ENCODE measurements at regions not wholly inside any gene's neighbourhood (a gene's known extent, or its start where the extent isn't known, plus 50 kb on each side); places are given as distances from the start of the nearest gene placed in this dataset.

- Histone ChIP-seq H3K4me2 (ENCODE audit: insufficient read depth, low read length) (no peak overlapping the region), H3K9me3 (ENCODE audit: insufficient read depth, low read length, severe bottlenecking) (no peaks in the 10 kb centered on the region), H2AFZ (ENCODE audit: low read depth, low read length) (no peak overlapping the region), H3K27ac (ENCODE audit: low read length) (no peak overlapping the region), H3K9ac (ENCODE audit: low read depth, low read length) (no peak overlapping the region), H3K4me1 (ENCODE audit: insufficient read depth, low read length) (no peaks in the 10 kb centered on the region), H3K36me3 (ENCODE audit: insufficient read depth, low read length) (no peaks in the 10 kb centered on the region), H3K4me3 (ENCODE audit: low read depth in 1 of 2, low read length in 2 of 2) (no peak overlapping the region), H4K20me1 (ENCODE audit: insufficient read depth, low read length) (no peaks in the 10 kb centered on the region), H3K79me2 (ENCODE audit: insufficient read depth, low read length) (no peaks in the 10 kb centered on the region), H3K27me3 (ENCODE audit: insufficient read depth, low read length, poor library complexity) (no peaks in the 10 kb centered on the region)
- no peak for DNase-seq
- no peak for ATAC-seq (ENCODE audit: insufficient read depth, low read depth)
- TF ChIP-seq, protein P1, sequence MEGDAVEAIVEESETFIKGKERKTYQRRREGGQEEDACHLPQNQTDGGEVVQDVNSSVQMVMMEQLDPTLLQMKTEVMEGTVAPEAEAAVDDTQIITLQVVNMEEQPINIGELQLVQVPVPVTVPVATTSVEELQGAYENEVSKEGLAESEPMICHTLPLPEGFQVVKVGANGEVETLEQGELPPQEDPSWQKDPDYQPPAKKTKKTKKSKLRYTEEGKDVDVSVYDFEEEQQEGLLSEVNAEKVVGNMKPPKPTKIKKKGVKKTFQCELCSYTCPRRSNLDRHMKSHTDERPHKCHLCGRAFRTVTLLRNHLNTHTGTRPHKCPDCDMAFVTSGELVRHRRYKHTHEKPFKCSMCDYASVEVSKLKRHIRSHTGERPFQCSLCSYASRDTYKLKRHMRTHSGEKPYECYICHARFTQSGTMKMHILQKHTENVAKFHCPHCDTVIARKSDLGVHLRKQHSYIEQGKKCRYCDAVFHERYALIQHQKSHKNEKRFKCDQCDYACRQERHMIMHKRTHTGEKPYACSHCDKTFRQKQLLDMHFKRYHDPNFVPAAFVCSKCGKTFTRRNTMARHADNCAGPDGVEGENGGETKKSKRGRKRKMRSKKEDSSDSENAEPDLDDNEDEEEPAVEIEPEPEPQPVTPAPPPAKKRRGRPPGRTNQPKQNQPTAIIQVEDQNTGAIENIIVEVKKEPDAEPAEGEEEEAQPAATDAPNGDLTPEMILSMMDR (IDR thresholded peaks at IDR 0.05; ENCODE audit: borderline replicate concordance, extremely low read depth, low read length, poor library complexity, severe bottlenecking) = no peak
- TF ChIP-seq EZH2 (IDR thresholded peaks at IDR 0.05; ENCODE audit: borderline replicate concordance, low read depth, low read length, severe bottlenecking) = no peak
These were observed 1136.4 kb upstream of the CDH2 start for GRCh38 chr18:29313312-29313711.

GRCh38 chr18:29311580-29311979 lies 1134.7 kb upstream of the CDH2 start:
- DNase-seq (no peak), ATAC-seq (ENCODE audit: insufficient read depth, low read depth) (no peak)
- H3K4me1 ChIP-seq (ENCODE audit: insufficient read depth, low read length) = no peaks in the 10 kb centered on the region
- no peak overlapping the region for H2AFZ ChIP-seq (ENCODE audit: low read depth, low read length)
- H3K4me2 ChIP-seq (ENCODE audit: insufficient read depth, low read length) = no peak overlapping the region
- no peaks in the 10 kb centered on the region for H4K20me1 ChIP-seq (ENCODE audit: insufficient read depth, low read length)
- H3K79me2 ChIP-seq (ENCODE audit: insufficient read depth, low read length) = no peaks in the 10 kb centered on the region
- no peak for TF ChIP-seq EZH2 (IDR thresholded peaks at IDR 0.05; ENCODE audit: borderline replicate concordance, low read depth, low read length, severe bottlenecking)
- TF ChIP-seq, protein P1 (IDR thresholded peaks at IDR 0.05; ENCODE audit: borderline replicate concordance, extremely low read depth, low read length, poor library complexity, severe bottlenecking) = no peak
- no peaks in the 10 kb centered on the region for H3K9me3 ChIP-seq (ENCODE audit: insufficient read depth, low read length, severe bottlenecking)
- no peaks in the 10 kb centered on the region for H3K36me3 ChIP-seq (ENCODE audit: insufficient read depth, low read length)
- H3K27me3 ChIP-seq (ENCODE audit: insufficient read depth, low read length, poor library complexity) = no peaks in the 10 kb centered on the region
- no peak overlapping the region for H3K4me3 ChIP-seq (ENCODE audit: low read depth in 1 of 2, low read length in 2 of 2)
- no peak overlapping the region for H3K27ac ChIP-seq (ENCODE audit: low read length)
- no peak overlapping the region for H3K9ac ChIP-seq (ENCODE audit: low read depth, low read length)

GRCh38 chr18:29309366-29309765 lies 1132.4 kb upstream of the CDH2 start:
- TF ChIP-seq, protein P1 (IDR thresholded peaks at IDR 0.05; ENCODE audit: borderline replicate concordance, extremely low read depth, low read length, poor library complexity, severe bottlenecking) = no peak

GRCh38 chr18:29307982-29308381 lies 1131.1 kb upstream of the CDH2 start:
- ATAC-seq (ENCODE audit: insufficient read depth, low read depth) = no peak
- H3K27me3 ChIP-seq (ENCODE audit: insufficient read depth, low read length, poor library complexity) = no peaks in the 10 kb centered on the region
- no peak overlapping the region for H3K4me2 ChIP-seq (ENCODE audit: insufficient read depth, low read length)
- TF ChIP-seq, protein P1 (IDR thresholded peaks at IDR 0.05; ENCODE audit: borderline replicate concordance, extremely low read depth, low read length, poor library complexity, severe bottlenecking) = no peak
- no peak for TF ChIP-seq EZH2 (IDR thresholded peaks at IDR 0.05; ENCODE audit: borderline replicate concordance, low read depth, low read length, severe bottlenecking)
- H3K27ac ChIP-seq (ENCODE audit: low read length) = no peak overlapping the region
- H3K36me3 ChIP-seq (ENCODE audit: insufficient read depth, low read length) = no peaks in the 10 kb centered on the region
- H3K4me3 ChIP-seq (ENCODE audit: low read depth in 1 of 2, low read length in 2 of 2) = no peak overlapping the region
- H3K9me3 ChIP-seq (ENCODE audit: insufficient read depth, low read length, severe bottlenecking) = no peaks in the 10 kb centered on the region
- DNase-seq = no peak
- H3K79me2 ChIP-seq (ENCODE audit: insufficient read depth, low read length) = no peaks in the 10 kb centered on the region
- no peaks in the 10 kb centered on the region for H4K20me1 ChIP-seq (ENCODE audit: insufficient read depth, low read length)
- H3K4me1 ChIP-seq (ENCODE audit: insufficient read depth, low read length) = no peaks in the 10 kb centered on the region
- H2AFZ ChIP-seq (ENCODE audit: low read depth, low read length) = no peak overlapping the region
- no peak overlapping the region for H3K9ac ChIP-seq (ENCODE audit: low read depth, low read length)

More at GRCh38 chr18:29309366-29309765, 1132.4 kb upstream of the CDH2 start:
- ATAC-seq (ENCODE audit: insufficient read depth, low read depth) = peak; percentile 27; the same call in 2 of the 3 replicates
- no peaks in the 10 kb centered on the region for H3K4me1 ChIP-seq (ENCODE audit: insufficient read depth, low read length)
- no peaks in the 10 kb centered on the region for H3K79me2 ChIP-seq (ENCODE audit: insufficient read depth, low read length)
- no peak overlapping the region for H3K27ac ChIP-seq (ENCODE audit: low read length)
- no peaks in the 10 kb centered on the region for H4K20me1 ChIP-seq (ENCODE audit: insufficient read depth, low read length)
- no peak for DNase-seq
- no peaks in the 10 kb centered on the region for H3K36me3 ChIP-seq (ENCODE audit: insufficient read depth, low read length)
- no peaks in the 10 kb centered on the region for H3K9me3 ChIP-seq (ENCODE audit: insufficient read depth, low read length, severe bottlenecking)
- no peak overlapping the region for H3K9ac ChIP-seq (ENCODE audit: low read depth, low read length)
- no peak overlapping the region for H2AFZ ChIP-seq (ENCODE audit: low read depth, low read length)
- H3K4me2 ChIP-seq (ENCODE audit: insufficient read depth, low read length) = no peak overlapping the region
- no peak overlapping the region for H3K4me3 ChIP-seq (ENCODE audit: low read depth in 1 of 2, low read length in 2 of 2)
- H3K27me3 ChIP-seq (ENCODE audit: insufficient read depth, low read length, poor library complexity) = no peaks in the 10 kb centered on the region
